PFSK-1 (cell line): ENCODE measurements at regions not wholly inside any gene's neighbourhood (a gene's known extent, or its start where the extent isn't known, plus 50 kb on each side); places are given as distances from the start of the nearest gene placed in this dataset.

Experiments used
- FOXP2 ChIP-seq: optimal IDR thresholded peaks from 2 replicates; pipeline ENCODE3; 2011; ENCODE audit warnings: borderline replicate concordance, control low read depth, inconsistent platforms; ENCODE audit not compliant: insufficient read depth; ENCODE audit errors: extremely low read length, extremely low read depth
- POLR2AphosphoS5 ChIP-seq: IDR thresholded peaks from 2 replicates; pipeline ENCODE4 v1.6.1; 2012; ENCODE audit warnings: low read depth, mild to moderate bottlenecking, control low read depth, low read length, moderate library complexity
- SIN3A ChIP-seq: IDR thresholded peaks from 2 replicates; pipeline ENCODE4 v1.6.1; 2012; ENCODE audit warnings: mild to moderate bottlenecking, low read length, moderate library complexity, borderline replicate concordance; ENCODE audit not compliant: insufficient read depth
- TAF1 ChIP-seq: IDR thresholded peaks from 2 replicates; pipeline ENCODE4 v1.6.1; 2012; ENCODE audit warnings: low read length, control low read depth, borderline replicate concordance; ENCODE audit not compliant: insufficient read depth
- TF ChIP-seq, protein P1 (sequence below), 2 experiments: IDR thresholded peaks; 2 replicates each; pipeline versions ENCODE4 v1.6.1 to v1.8.0; 2011 to 2012; ENCODE audit warnings: low read depth in 2 of 2, low read length in 2 of 2, control low read depth in 1 of 2, inconsistent platforms in 1 of 2, mild to moderate bottlenecking in 1 of 2, moderate library complexity in 1 of 2; ENCODE audit not compliant: insufficient read depth in 1 of 2

DNA sequence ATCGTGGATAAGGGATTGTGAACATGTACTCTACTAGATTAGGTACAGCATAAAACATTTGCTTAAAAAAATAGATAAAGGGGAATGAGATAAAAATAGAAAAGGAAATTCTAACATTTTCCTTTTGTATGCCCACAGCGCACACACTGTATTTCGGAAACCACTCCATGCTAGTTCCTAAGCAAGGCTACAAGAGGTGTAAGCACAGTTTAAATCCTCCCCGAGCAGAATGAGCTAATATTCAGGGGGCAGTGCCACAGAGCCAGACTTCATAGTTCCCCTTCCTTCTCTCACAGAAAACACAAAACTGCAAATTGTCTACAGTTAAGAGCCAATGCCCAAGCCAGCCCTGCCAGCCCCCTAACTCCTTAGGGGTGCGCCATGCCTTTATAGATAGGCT is 159.4 kb downstream of the ZNF281 start:
- TF ChIP-seq SIN3A (no peak), TAF1 (no peak), POLR2AphosphoS5 (no peak), FOXP2 (no peak)
- TF ChIP-seq, protein P1, sequence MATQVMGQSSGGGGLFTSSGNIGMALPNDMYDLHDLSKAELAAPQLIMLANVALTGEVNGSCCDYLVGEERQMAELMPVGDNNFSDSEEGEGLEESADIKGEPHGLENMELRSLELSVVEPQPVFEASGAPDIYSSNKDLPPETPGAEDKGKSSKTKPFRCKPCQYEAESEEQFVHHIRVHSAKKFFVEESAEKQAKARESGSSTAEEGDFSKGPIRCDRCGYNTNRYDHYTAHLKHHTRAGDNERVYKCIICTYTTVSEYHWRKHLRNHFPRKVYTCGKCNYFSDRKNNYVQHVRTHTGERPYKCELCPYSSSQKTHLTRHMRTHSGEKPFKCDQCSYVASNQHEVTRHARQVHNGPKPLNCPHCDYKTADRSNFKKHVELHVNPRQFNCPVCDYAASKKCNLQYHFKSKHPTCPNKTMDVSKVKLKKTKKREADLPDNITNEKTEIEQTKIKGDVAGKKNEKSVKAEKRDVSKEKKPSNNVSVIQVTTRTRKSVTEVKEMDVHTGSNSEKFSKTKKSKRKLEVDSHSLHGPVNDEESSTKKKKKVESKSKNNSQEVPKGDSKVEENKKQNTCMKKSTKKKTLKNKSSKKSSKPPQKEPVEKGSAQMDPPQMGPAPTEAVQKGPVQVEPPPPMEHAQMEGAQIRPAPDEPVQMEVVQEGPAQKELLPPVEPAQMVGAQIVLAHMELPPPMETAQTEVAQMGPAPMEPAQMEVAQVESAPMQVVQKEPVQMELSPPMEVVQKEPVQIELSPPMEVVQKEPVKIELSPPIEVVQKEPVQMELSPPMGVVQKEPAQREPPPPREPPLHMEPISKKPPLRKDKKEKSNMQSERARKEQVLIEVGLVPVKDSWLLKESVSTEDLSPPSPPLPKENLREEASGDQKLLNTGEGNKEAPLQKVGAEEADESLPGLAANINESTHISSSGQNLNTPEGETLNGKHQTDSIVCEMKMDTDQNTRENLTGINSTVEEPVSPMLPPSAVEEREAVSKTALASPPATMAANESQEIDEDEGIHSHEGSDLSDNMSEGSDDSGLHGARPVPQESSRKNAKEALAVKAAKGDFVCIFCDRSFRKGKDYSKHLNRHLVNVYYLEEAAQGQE (IDR thresholded peaks at IDR 0.05; ENCODE audit: insufficient read depth in 1 of 2, low read depth in 2 of 2, low read length in 2 of 2), result no peak
